HEK293T (cell line): ENCODE measurements at regions not wholly inside any gene's neighbourhood (a gene's known extent, or its start where the extent isn't known, plus 50 kb on each side); places are given as distances from the start of the nearest gene placed in this dataset.

ENCODE experiments used
- ARNT ChIP-seq: fragments of 450-650 bp; IDR thresholded peaks from 2 replicates; pipeline ENCODE4 v1.6.1; 2017; ENCODE audit warnings: mild to moderate bottlenecking
- BHLHE40 ChIP-seq: fragments of 450-650 bp; IDR thresholded peaks from 2 replicates; pipeline ENCODE4 v1.6.1; 2016; ENCODE audit warnings: mild to moderate bottlenecking, moderate library complexity, borderline replicate concordance
- CTBP1 ChIP-seq: fragments of 450-650 bp; IDR thresholded peaks from 2 replicates; pipeline ENCODE4 v1.6.1; 2016; ENCODE audit warnings: borderline replicate concordance
- ELF4 ChIP-seq: fragments of 450-650 bp; IDR thresholded peaks from 2 replicates; pipeline ENCODE4 v1.6.1; 2017; ENCODE audit warnings: antibody characterized with exemption
- FOXA1 ChIP-seq: fragments of 450-650 bp; IDR thresholded peaks from 2 replicates; pipeline ENCODE4 v1.6.1; 2016; ENCODE audit warnings: mild to moderate bottlenecking
- FOXM1 ChIP-seq: fragments of 450-650 bp; IDR thresholded peaks from 2 replicates; pipeline ENCODE4 v1.6.1; 2017; ENCODE audit warnings: mild to moderate bottlenecking, borderline replicate concordance
- HDGF ChIP-seq: fragments of 450-650 bp; IDR thresholded peaks from 2 replicates; pipeline ENCODE4 v1.6.1; 2017; ENCODE audit warnings: antibody characterized with exemption, borderline replicate concordance
- L3MBTL2 ChIP-seq: fragments of 450-650 bp; conservative IDR thresholded peaks from 2 replicates; pipeline ENCODE4 v1.6.1; 2016; ENCODE audit warnings: mild to moderate bottlenecking
- LEF1 ChIP-seq: fragments of 450-650 bp; IDR thresholded peaks from 2 replicates; pipeline ENCODE4 v1.6.1; 2017; ENCODE audit warnings: mild to moderate bottlenecking, borderline replicate concordance
- NFRKB ChIP-seq: fragments of 450-650 bp; IDR thresholded peaks from 2 replicates; pipeline ENCODE4 v1.6.1; 2016; ENCODE audit warnings: mild to moderate bottlenecking, moderate library complexity
- SP1 ChIP-seq: fragments of 450-650 bp; IDR thresholded peaks from 2 replicates; pipeline ENCODE4 v1.6.1; 2017
- SUZ12 ChIP-seq: fragments of 450-650 bp; IDR thresholded peaks from 2 replicates; pipeline ENCODE4 v1.6.1; 2016; ENCODE audit warnings: mild to moderate bottlenecking
- TARDBP ChIP-seq: fragments of 450-650 bp; IDR thresholded peaks from 2 replicates; pipeline ENCODE4 v1.6.1; 2016
- ZNF384 ChIP-seq: fragments of 450-650 bp; IDR thresholded peaks from 2 replicates; pipeline ENCODE4 v1.6.1; 2016

GRCh38 chr3:105988540-105989212 is 119.9 kb upstream of the CBLB start:
- TF ChIP-seq FOXM1 (no peak), TARDBP (no peak), BHLHE40 (no peak), LEF1 (no peak), SP1 (no peak), ELF4 (no peak), FOXA1 (no peak), CTBP1 (no peak), HDGF (no peak), NFRKB (no peak), L3MBTL2 (no peak), ARNT (no peak), ZNF384 (no peak), SUZ12 (no peak)
